T47D (cell line): ENCODE measurements at regions not wholly inside any gene's neighbourhood (a gene's known extent, or its start where the extent isn't known, plus 50 kb on each side); places are given as distances from the start of the nearest gene placed in this dataset.
"Not testable (repeated sequence)": the region's sequence is repeated elsewhere in the genome, so short reads cannot be mapped to it uniquely, and the experiment has no call there.

Experiments
- DNase-seq, 2 experiments: peaks; one replicate each; pipeline versions ENCODE4 v3.0.0 to v3.0.0-alpha.2; 2011 to 2012; ENCODE audit warnings: low read depth in 1 of 2, low spot score in 1 of 2
- JUND ChIP-seq: IDR thresholded peaks from 2 replicates; pipeline ENCODE4 v1.6.1; 2012; ENCODE audit warnings: low read depth
- in situ Hi-C: cut with HindIII; loops from 2 replicates; pipeline ENCODE4 v1.10.0; 2016; ENCODE audit warnings: low sequenced_read_pairs, low pct_unique_long_range_greater_than_20kb

DNA sequence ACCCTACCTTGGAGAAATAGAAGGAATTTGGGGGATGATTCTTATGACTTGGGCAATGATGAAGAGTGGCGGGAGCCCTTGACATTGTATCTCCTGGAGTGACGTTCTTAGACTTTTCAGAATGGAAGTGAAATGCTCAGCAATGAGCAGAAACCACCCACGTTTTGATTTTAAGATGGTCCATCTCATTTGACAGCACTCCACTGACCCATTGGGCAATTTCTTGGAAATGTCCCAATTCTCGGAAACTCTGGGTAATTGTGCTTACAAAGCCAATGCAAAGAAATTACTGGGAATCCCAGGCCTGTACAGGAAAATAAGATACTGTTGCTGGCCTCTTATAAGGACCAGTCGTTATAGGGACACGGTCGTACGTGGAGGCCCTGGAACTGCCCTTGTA lies 170.0 kb upstream of the COPS8 start:
- no peak for DNase-seq
- no peak for TF ChIP-seq JUND
- in situ Hi-C loops = no loop called here

DNA sequence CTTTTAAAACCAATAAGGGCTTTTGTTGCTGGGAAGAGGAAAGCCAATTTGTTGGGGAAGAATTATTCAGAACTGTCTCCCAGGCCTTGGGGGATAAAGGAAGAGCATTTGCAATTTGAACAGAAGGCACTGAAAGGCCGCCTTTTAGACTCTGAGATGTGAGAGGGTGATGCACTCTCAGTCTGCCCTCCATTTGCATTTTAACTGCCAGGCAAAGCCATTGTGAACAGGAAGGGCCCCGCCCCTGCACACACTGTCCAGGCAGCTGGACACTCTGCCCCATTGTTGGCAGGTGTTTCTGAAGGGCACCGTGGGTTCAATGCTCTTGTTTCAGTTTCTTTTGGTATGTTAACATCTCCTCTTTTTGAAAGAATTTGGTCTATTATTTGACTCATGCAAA lies 169.5 kb upstream of the COPS8 start:
- DNase-seq = no peak
- in situ Hi-C loops = no loop called here
- TF ChIP-seq JUND = no peak

DNA sequence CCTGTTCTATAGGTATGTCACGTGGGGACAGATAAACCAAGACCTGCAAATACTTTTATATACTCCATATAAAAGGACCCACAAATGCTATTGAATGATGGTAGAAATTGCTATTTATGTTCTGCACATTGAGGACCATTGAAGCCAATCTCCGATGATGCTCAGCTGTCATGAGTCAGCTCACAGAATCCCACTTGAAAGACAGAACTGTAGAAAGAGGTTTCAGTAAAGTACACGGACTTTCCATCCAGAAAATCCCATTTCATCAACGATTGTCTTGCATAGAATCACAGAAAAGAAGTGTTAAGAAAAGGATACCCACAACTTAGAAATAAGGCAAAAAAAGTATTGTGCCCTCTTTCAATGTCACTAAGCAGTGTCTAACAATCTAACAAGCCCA lies 169.0 kb upstream of the COPS8 start:
- no peak for TF ChIP-seq JUND
- in situ Hi-C loops = no loop called here
- DNase-seq = no peak

DNA sequence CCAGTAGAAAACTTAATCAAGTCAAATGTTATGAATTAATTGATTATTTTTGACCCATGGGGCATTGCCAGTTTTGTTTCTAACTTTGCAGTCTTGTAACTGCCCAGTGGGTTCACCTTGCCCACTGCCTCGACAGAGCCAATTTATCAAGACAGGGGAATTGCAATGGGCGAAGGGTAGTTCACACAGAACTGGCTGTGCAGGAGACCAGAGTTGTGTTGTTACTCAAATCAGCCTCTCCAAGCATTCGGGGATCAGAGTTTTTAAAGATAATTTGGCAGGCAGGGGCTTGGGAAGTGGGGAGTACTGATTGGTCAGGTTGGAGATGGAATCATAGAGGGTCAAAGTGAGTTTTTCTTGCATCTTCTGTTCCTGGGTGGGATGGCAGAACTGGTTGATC lies 168.5 kb upstream of the COPS8 start:
- TF ChIP-seq JUND = no peak
- in situ Hi-C loops = no loop called here
- DNase-seq = no peak

DNA sequence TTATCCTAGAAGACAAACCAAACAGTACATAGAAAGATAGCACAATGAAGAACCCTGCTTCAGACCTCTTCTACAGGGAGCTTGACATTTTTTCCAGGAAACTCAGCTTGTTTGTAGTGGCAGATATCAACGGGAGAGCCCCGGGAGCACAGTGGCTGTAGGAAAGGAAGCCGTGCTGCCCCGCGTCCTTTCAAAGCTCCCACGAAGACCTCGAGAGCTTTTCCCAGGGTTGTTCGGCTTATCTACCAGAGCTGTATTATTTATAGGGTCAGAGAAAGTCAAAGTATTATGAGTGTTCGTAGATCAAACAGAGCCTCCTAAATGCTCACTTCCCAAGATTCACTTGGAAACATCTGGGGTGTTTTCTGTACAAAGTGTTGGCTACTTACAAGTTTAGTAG lies 167.1 kb upstream of the COPS8 start:
- TF ChIP-seq JUND = no peak
- in situ Hi-C loops = no loop called here
- DNase-seq = no peak

DNA sequence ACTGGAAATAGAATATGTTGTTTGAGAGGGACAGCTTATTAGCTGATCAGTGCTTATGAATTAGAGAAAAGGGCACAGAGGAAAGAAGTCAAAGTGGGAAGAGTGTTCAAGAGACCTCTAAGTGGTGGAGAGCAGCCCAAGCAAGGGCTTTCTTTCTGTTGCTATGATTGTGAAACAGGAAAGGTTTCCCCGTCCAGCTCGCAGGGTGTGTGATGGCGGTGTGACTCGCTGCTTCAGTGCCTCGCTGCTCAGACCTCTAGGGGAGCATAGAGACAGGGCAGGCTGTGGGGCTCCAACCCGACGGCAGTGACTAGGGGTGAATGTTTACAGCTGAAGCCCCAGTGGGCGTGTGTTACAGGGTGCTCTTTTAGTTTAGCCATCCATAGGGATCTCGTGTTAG lies 166.5 kb upstream of the COPS8 start:
- no peak for TF ChIP-seq JUND
- DNase-seq = no peak
- in situ Hi-C loops = no loop called here

DNA sequence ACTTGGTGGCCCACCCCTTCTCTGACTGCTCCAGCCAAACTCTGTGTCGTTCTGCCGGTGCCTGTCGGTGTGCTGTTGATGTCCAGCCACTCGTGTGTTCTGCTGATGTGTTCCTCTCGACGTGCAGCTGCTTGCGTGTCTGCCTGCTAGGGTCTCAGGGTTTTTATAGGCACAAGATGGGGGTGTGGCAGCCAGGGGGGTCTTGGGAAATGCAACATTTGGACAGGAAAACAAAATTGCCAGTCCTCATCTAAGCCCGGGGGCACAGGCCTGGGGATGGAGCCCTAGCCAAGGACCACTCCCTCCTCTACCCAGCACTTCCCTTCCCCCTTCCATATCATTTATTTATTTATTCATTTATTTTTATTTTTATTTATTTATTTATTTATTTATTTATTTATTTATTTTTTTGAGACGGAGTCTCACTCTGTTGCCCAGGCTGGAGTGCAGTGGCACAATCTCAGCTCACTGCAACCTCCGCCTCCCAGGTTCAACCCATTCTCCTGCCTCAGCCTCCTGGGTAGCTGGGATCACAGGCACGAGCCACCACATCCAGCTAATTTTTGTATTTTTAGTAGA lies 165.8 kb upstream of the COPS8 start:
- DNase-seq, in situ Hi-C loops: not testable (repeated sequence)

DNA sequence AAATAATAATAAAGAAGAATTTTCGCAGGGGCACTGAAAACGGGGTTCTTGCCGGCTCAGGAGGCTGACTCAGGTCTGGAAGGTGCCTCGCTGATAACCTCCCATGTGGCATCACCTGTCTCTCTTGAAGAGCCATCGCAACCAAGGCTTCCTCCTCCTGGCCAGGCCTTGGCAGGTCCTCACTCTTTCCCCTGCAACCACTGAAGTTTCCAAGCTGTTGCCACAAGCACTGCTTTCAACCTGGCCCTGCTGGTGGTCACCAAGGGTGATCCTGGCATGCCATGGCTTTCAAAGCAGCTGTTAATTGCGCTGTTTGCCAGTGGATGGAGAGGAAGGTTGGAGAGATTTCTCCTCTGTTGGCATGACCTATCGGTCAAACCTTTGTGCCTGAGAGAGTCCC lies 163.6 kb upstream of the COPS8 start:
- no peak for TF ChIP-seq JUND
- DNase-seq = no peak
- in situ Hi-C loops = no loop called here

DNA sequence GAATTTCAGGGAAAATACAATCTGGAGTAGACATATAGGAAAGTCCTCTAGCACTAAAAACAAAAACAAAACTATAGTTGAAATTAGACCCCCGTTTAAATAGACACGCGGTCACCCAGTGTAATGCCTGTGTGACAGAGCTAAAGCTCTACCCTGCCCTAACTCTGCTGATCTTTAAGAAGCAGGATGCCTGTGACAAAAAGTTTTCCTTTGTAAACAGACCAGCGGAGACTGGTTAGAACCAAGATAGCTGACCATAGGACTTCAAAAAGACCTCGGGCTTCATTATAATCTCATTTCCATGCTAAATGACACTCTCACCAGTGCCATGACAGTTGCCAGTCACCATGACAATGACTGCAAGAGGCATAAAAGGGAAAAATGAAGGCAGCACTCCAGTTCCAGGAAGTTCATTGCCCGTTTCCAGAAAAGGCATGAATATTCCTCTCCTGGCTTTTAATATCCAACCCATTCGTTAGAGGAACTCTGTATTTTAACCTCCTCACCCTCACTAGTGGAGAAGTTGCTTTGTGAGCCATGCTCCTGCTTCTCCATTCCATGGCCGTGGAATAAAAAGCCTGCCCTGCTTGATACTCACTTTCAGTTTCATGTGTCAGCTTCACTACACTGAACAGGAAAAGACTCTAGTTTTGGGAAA lies 157.2 kb upstream of the COPS8 start:
- no peak for TF ChIP-seq JUND
- peak in 1 of 2 experiments; percentile 6 for DNase-seq
- in situ Hi-C loops = no loop called here

DNA sequence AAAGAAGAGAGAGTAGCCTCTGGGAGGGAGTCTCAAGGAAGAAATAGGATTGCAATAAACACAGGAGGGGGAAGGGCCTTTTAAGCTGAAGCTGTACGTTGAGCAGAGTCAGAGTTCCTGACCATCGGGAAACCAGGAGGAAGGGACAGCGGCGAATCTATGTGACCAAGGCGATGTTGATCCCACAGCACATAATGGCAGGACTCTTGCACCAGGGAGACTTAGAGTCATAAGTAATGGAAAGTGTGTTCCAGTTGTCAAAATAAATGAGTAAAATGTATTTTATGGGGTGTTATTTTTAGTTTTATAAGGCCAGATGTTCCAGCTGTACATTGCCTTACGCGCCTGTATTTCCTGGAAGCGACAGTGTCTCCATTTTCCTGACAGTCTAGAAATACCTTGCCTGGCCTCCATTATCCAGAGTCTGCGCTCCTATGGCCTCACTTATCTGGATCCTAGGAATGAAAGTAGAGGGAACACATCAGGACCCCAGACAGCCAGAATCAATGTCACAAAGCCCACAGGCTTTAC lies 152.8 kb upstream of the COPS8 start:
- TF ChIP-seq JUND = no peak
- no peak for DNase-seq
- in situ Hi-C loops = no loop called here

DNA sequence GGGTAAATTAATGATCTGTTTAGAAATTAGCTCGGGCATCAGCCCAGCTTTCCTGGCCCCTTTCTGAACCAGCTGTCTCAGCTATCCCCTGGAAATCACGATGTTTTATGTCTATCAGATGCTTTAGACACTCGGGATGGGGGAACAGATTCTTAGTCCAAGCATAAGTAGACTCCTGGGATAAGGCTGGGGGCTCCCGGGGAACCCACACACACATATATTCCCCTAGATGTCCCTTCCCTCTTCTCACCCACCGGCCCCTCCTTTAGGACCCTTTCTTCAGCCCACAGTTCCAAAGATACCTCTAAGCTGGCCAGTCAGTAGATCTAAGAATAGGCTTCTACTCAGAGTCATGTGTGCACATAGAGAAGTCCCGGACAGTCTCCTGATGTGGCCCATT lies 151.5 kb upstream of the COPS8 start:
- no peak for TF ChIP-seq JUND
- DNase-seq = no peak
- in situ Hi-C loops = no loop called here

DNA sequence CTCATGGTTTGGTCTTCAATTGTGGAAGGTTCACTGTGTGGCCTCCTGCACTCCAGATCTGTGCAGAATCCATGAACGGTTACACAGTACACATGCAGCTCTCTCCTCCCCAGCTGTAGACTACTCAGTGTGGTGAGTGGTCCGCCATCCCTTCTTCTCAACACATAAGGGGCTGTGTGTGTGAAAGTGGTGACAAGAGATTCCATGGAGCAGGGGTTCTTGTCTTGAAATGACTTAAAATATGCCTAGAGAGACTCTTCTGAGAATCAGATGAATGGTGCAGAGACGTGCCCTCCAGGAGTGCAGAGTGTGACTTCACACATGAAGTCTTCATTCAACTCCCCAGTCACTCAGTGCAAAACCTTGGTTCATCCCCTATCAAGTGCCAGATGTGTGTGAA lies 151.0 kb upstream of the COPS8 start:
- in situ Hi-C loops = no loop called here
- no peak for TF ChIP-seq JUND
- no peak for DNase-seq

DNA sequence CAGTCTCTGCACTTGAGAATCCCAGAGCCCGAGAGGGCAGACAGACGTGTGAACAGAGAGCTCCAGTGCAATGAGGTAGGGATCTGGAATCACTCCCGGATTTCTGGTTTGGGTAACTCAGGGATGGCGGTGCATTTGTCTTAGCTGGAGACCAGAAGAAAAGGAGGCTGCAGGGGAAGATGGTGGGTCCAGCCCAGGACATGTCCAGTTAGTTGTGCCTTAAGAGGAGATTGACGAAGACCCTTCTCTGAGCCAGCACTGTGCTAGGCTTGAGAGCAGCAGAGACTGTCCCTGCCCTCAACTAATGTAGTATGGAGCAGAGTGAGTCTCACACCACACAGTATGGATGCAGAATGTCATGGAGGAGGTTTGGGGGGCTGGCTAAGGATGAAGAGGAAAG lies 150.6 kb upstream of the COPS8 start:
- in situ Hi-C loops = no loop called here

More for the DNA sequence above, 150.6 kb upstream of the COPS8 start:
- DNase-seq = no peak
- no peak for TF ChIP-seq JUND
